Left renal cortex interstitium (tissue), 4 donors: ENCODE measurements at regions not wholly inside any gene's neighbourhood (a gene's known extent, or its start where the extent isn't known, plus 50 kb on each side); places are given as distances from the start of the nearest gene placed in this dataset.
"Not testable (repeated sequence)": the region's sequence is repeated elsewhere in the genome, so short reads cannot be mapped to it uniquely, and the experiment has no call there.

ENCODE experiments used
- DNase-seq, 4 donors: peaks; one replicate each; pipeline ENCODE4 v3.0.0-alpha.2; 2013; ENCODE audit warnings: low read depth in 4 of 4, low spot score in 2 of 4, missing footprints in 1 of 4

DNA sequence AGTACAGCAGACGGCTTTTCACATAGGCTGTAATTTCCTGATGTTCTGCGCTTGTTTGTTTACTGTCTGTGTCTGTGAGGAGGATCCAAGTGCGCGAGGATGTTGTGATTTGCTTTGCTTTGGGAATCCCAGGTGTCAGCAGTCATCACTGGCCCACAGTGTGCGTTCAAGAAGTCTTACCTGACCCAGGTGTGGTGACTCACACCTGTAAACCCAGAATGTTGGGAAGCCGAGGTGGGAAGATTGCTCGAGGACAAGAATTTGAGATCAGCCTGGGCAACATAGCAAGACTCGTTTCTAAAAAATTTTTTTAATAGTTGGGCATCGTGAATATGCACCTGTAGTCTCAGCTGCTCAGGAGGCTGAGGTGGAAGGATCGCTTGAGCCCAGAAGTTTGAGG lies 110.7 kb downstream of the CRLF3 start:
- DNase-seq, result not testable (repeated sequence)

DNA sequence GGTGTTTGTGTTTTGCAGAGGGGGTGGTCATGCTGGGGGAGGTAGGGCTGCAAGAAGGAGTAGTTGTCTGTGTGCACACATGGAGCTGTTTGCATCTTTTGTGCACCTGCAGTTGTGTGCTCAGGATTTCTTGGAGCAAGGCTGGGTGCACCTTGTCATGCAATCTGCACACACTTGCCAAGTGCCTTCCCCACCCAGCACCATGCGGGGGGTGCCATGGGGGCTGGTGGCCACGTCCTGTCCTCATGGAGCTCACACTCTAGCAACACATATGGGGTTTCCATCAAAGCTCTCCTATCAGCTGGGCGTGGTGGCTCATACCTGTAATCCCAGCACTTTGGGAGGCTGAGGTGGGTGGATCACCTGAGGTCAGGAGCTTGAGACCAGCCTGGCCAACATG lies 111.6 kb downstream of the CRLF3 start:
- not testable (repeated sequence) for DNase-seq

DNA sequence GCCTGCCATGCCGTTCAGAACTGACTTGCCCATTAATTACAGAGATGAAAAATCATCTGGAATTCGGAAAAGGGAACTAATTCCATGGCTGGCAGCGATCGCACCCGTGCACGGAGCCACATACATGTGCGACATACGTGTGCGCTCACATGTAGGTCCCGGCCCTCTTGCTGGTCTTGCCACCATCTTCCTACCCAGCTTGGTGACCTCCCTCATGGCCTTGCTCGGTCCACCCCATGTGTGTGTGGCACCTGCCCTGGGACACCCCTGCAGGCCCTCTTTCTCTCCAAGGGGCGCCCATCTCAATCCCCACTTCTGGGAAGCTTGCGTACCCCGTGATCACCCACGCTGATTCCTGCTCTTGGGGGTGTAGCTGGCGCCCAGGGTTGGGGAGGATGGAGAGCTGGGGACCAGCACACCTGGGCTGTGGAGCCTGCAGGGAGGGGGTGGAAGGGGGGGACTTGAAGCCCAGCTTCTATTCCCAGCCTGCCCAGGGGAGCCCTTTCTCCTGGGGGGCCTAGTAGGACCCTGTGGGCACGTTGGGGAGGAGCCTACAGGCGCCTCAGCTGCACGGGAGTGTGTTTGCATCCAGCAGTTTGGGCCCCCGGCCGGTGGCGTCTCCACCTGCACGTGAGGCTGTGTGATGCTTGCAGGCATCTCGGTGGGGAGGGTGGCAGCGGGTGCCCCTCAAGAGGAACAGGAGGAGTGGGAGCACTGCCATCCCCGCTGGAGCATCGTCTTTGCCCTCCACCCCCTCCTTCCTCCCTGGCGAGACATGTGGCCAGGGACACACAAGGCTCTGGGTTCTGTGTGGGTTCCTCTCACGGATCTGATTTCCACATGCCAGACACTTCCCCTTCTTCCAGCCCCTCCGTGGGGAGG lies 112.6 kb downstream of the CRLF3 start:
- not testable (repeated sequence) for DNase-seq

DNA sequence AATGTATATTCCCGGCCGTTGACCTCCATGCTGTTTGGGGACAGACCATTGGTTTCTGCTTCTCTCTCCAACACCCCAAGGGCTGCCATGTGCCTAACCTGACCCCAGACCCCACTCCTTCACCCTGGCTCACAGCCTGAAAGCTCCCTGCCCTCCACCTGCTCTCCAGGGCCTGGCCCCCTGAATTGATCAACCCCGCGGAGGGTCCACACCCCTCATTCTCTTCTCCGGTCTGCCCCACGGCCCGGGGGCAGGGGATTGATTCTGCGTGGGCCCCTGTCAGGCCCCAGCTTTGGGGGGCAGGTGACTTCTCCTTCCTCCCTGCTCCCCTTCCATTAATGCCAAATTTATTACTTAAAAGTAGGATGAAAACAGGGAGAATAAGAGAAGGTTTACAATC lies 113.3 kb downstream of the CRLF3 start:
- not testable (repeated sequence) for DNase-seq

DNA sequence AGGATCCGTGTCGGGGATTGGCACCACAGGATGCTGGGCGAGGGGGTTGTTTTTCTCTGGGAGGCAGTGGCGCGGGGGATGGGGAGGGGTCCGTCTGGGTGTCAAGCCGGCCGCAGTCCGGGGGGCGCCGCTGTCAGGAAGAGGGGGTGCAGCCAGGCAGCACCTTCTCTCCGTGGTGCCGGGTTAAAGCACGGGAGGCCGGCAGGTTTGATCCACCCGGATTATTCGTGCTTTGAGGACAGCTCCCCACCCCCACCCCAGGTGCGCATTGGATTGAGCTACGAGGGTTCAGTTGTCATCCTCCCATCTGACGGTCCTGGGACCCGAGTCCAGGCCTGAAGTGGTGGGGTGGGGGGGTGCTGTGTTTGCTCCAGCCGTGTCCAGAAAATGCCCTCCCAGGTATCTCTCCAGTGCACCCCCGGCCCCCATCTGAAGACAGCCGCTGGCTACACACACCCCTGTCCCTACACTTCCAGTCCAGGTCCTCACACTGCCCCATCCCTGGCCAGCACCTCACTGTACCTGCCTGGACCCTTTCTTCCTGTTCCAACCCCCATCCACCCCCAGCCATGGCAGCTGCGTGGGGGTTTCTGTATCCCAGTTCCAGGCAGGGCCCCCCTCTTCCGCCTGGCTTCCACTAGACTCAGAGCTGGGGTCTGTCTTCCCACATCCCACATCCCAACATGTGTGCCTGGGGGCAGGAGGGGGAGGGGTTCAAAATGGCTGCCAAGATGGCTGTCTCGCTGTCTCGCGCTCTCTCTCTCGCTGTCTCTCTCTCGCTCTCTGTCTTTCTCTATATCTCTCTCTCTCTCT lies 114.0 kb downstream of the CRLF3 start:
- not testable (repeated sequence) for DNase-seq

GRCh38 chr17:30709561-30710275 lies 114.8 kb downstream of the CRLF3 start:
- not testable (repeated sequence) for DNase-seq

DNA sequence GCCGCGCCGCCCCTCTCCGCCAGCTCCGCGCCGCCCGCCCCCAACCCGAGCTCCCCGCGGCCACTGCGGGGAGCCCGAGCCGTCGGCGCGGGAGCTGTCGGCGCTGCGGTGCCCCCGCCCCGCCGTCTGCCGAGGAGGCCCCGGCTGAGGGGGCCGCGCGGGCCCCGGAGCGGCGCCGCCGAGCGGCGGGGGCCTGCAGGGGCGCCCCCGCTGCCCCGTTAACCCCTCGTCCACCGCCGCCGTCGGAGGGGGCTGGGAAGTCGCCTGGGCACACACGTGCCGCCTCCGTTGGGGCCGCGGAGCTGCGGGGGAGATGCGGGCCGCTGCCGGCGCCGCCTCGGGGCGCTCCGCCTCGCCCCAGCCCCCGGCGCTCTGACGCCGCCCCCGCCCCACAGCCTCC lies 115.4 kb downstream of the CRLF3 start:
- not testable (repeated sequence) for DNase-seq

DNA sequence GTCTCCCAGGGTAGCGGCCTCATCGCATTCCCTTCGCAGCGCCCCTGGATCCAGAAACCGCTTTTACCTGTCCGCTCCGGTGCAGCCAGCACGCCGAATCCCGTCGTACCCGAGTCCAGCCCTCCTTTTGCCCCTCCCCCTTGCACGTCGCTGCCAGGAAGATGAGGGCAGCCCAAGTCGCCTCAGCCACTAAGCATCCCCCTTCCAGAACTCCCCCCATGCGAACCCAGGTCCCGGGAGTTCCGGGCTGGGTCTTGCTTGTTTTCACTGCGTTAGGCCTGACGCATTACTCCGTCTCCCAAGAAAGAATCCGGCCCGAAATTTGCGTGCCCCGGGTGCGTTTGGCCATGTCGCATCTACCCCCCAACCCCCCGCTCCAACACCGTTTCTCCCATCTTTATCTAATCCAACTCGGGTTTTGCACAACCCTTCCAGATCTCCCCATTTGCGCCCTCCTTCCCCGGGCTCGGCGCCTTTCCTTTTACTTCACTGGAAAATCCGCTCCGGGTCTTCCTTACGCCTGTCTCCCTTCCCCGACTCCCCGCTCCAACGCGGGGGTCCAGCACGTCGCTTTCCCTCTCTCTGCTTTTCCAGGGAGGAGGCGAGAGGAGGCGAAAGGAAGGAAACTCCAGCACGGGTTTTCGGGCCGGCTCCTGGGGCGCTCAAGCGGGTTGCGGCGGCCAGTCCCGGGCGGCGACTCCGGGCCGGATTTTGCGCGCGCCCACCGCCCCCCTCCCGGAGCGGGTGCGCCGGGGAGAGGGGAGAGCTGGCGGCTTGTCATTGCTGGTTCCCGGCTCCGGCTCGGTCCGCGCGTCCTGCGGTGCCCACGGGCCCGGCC lies 116.0 kb downstream of the CRLF3 start:
- peak; percentile 84 to 93 (median 90) for DNase-seq

DNA sequence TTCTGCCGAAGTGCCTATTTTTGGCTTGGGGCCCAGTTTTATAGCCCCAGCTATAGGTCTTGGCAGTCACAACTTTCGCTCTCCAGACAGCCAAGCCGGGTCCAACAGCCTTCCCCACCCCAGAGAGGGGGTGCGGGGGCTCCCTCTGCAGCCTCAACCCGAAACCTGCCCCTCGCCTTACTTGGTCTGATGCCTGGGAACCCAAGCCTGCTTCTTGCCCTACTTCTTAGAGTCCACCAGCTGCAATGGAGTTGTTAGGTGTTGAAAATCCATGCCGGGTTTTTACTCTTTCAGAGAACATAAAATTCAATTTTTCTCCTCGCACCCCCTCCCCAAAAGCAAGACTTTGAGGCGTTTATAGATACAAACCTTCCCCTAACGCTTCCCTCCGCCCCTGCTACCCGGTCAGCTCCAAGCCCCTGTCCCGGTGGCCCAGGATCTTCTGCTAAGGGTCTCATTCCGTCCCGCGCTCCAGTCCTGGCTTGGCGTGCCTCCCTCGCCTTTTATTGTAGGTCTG lies 116.7 kb downstream of the CRLF3 start:
- peak in 3 of 4 donors; percentile 61 to 81 (median 68) for DNase-seq

GRCh38 chr17:30706461-30707335 lies 117.8 kb downstream of the CRLF3 start:
- not testable (repeated sequence) for DNase-seq

GRCh38 chr17:30706004-30706403 lies 118.5 kb downstream of the CRLF3 start:
- DNase-seq, result not testable (repeated sequence)

DNA sequence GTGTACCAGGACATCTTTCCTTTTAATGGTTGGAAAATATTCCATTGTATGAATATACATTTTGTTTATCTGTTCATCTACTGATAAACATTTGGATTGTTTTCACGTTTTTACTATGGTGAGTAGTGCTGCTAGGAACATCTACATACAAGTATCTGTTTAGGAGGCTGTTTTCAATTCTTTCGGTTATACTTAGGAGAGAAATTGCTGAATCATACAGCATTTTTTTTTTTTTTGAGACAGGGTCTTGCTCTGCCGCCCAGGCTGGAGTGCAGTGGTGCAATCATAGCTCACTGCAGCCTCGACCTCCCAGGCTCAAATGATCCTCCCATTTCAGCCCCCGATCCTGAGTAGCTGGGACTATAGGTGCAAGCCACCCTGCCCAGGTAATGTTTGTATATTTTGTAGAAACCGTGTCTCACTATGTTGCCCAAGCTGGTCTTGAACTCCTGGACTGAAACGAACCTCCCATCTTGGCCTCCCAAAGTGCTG lies 122.9 kb downstream of the CRLF3 start:
- no peak for DNase-seq

DNA sequence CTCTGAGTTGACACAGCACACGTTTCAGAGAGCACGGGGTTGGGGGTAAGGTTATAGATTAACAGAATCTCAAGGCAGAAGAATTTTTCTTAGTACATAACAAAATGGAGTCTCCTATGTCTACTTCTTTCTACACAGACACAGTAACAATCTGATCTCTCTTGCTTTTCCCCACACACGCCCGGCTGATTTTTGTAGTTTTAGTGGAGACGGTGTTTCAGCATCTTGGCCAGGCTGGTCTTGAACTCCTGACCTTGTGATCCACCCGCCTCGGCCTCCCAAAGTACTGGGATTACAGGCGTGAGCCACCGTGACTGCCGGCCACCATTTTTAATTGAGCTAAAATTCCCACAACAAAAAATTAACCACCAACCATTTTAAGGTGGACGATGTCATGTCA lies 123.7 kb downstream of the CRLF3 start:
- DNase-seq, result not testable (repeated sequence)

DNA sequence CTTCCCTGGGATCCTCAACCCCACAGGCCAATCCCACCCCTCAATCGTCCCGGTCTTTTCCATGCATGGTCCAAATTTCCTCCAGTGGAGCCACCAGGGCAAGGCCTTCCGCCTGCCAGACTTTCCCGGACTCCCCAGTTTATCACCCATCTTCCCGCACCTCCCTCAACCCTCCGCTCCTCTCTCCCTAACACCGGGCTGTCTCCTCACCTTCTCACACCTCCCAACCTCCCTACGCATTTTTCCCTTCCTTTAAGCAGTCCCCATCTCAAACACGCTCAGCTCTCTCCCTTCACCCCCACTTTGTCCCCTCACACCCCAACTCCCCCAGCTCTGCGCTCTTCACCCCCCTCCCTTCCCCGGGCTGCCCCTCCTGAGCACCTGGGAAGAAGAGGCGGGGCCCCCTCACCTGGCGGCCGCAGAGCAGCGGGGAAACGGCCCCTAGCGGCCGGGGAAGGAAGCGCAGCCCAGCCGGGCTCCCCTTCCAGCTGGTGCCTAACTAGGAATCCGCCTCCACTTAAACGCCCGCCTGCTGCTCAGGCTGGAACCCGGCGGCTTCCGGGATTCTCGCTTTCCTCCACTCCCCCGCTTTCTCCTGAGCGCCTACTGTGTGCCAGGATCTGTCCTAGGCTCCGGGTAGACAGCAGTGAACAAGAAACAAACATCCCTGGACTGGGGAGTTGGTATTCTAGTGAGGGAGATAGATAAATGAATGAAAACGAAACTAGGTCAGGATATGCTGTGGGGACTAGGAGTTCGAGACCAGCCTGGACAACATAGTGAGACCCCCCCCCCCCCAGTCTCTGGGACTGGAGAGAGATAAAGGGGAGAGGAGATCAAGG lies 126.7 kb downstream of the CRLF3 start:
- DNase-seq, result not testable (repeated sequence)

GRCh38 chr17:30696234-30696633 lies 128.3 kb downstream of the CRLF3 start:
- no peak for DNase-seq

DNA sequence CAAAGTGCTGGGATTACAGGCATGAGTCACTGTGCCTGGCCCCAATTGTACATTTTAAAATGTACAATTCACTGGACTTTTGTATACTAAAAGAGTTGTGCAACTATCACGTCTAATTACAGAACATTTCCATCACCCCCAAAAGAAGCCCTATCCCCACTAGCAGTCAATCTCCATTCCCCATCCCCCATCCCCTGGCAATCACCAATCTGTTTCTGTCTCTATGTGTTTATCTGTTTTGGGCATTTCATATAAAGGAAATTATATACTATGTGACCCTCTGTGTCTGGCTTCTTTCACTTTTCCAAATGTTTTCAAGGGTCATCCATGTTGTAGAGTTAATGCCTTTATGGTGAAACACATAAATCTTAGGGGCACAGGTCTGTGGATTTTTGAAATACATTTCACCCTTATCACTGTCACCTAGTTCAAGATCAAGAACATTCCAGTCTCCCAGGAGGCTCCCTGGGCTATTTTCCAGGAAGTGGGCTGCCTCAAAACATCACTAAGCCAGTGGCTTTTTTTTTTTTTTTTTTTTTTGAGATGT lies 129.2 kb downstream of the CRLF3 start:
- not testable (repeated sequence) for DNase-seq

DNA sequence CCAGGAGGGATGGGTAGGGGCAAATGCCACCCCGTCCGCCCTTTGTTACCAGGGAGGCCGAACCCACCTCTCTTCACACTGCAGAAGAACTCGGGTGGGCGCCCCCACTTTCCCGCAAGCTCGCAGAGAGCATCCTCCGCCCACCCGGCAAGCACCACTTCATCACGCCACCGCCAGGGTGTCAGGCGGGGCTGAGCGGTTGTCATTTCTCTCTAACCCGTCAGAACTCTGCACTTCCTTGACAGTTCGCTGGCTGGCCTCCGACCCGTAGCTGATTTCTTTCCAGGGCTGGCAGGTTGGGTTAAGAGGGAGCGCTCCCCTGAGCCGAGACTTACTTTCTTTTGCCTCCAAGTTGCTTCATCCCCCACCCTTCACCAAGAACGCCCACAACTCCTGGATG lies 130.7 kb downstream of the CRLF3 start:
- DNase-seq, result not testable (repeated sequence)
